PC-9 (cell line): ENCODE measurements at regions not wholly inside any gene's neighbourhood (a gene's known extent, or its start where the extent isn't known, plus 50 kb on each side); places are given as distances from the start of the nearest gene placed in this dataset.

ENCODE experiments used
- BruUV-seq: library from RNA; stranded (reverse); fragments of 400-500 nt; replicated peaks from 2 replicates; lab custom pipeline; 2021; lab: Mats Ljungman, UMichigan
- CTCF ChIA-PET: fragments of 300-600 bp; sonication (Branson Sonifier 250); formaldehyde crosslinking; loops from one replicate; lab custom pipeline; 2022; ENCODE audit warnings: antibody characterized with exemption; lab: Charles Lee
- POLR2A ChIA-PET: fragments of 300-600 bp; sonication (Branson Sonifier 250); formaldehyde crosslinking; loops from one replicate; lab custom pipeline; 2022; ENCODE audit warnings: antibody characterized with exemption; ENCODE audit not compliant: unreplicated experiment; lab: Charles Lee
- DNase-seq, 2 experiments: peaks; one replicate each; pipeline versions ENCODE4 v3.0.0 to v3.0.0-alpha.2; 2015 to 2022; ENCODE audit warnings: mixed read lengths in 1 of 2
- H2AFZ ChIP-seq: fragments of 200-600 bp; sonication (generic); 2 replicates; pipeline ENCODE4 v1.8.1; 2017; ENCODE audit warnings: antibody characterized with exemption
- H3F3A ChIP-seq: fragments of 200-600 bp; sonication (generic); 2 replicates; pipeline ENCODE4 v1.8.1; 2017; ENCODE audit warnings: antibody characterized with exemption, mild to moderate bottlenecking, low read depth; ENCODE audit not compliant: insufficient read depth
- H3K27ac ChIP-seq: fragments of 200-600 bp; sonication (generic); 2 replicates; pipeline ENCODE4 v1.6.1; 2016; ENCODE audit warnings: mixed run types
- H3K27me3 ChIP-seq: fragments of 200-600 bp; sonication (generic); 2 replicates; pipeline ENCODE4 v1.6.1; 2016; ENCODE audit warnings: low read depth, mixed run types; ENCODE audit not compliant: insufficient read depth
- H3K36me3 ChIP-seq: fragments of 200-600 bp; sonication (generic); 2 replicates; pipeline ENCODE4 v1.6.1; 2016; ENCODE audit warnings: low read depth, mixed run types
- H3K4me1 ChIP-seq: fragments of 200-600 bp; sonication (generic); replicated peaks from 2 replicates; pipeline ENCODE4 v1.6.1; 2016; ENCODE audit warnings: mixed run types; ENCODE audit not compliant: insufficient read depth
- H3K4me2 ChIP-seq: fragments of 200-600 bp; sonication (generic); 2 replicates; pipeline ENCODE4 v1.6.1; 2017; ENCODE audit warnings: mixed run types
- H3K4me3 ChIP-seq: fragments of 200-600 bp; sonication (generic); 2 replicates; pipeline ENCODE4 v1.6.1; 2016; ENCODE audit warnings: mixed run types
- H3K79me2 ChIP-seq: fragments of 200-600 bp; sonication (generic); 2 replicates; pipeline ENCODE4 v1.6.1; 2017; ENCODE audit warnings: low read depth, mixed run types
- H3K9me2 ChIP-seq: fragments of 200-600 bp; sonication (generic); 2 replicates; pipeline ENCODE4 v1.8.1; 2017; ENCODE audit warnings: mild to moderate bottlenecking; ENCODE audit not compliant: insufficient read depth
- H3K9me3 ChIP-seq: fragments of 200-600 bp; sonication (generic); 2 replicates; pipeline ENCODE4 v1.8.1; 2016; ENCODE audit warnings: low read depth; ENCODE audit not compliant: insufficient read depth
- H4K20me1 ChIP-seq: fragments of 200-600 bp; sonication (generic); 2 replicates; pipeline ENCODE4 v1.8.1; 2017; ENCODE audit not compliant: insufficient read depth
- EZH2 ChIP-seq: fragments of 200-600 bp; sonication (generic); IDR thresholded peaks from 2 replicates; pipeline ENCODE4 v1.8.0; 2017; ENCODE audit warnings: antibody characterized with exemption, low read depth
- intact Hi-C: fragments of 100-400 bp; cut with micrococcal nuclease; formaldehyde crosslinking; loops from one replicate; pipeline ENCODE4 v1.10.0; 2022; ENCODE audit not compliant: unreplicated experiment
- TF ChIP-seq, protein P1 (sequence below): fragments of 200-600 bp; sonication (generic); conservative IDR thresholded peaks from 2 replicates; pipeline ENCODE4 v1.6.1; 2017; ENCODE audit warnings: mixed run types, antibody characterized with exemption, mild to moderate bottlenecking, moderate library complexity

DNA sequence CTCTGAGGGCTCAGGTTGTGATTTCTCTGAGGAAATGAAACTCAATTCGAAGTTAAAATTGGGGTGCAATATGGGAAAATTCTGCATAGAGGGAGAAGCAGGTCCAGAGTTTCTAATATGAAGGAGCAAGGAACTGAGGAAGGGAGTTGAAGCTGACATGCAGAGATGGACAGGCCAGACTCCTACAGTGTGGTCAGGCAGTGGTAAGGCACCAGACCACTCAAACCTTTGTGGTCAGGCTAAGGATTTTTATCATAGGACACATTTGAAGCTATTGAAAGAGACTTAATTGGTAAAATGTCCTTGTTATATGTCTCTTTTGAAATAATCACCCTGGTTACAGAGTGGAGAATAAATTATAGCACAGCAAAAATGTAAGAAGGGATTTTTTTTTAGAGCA lies 1074.8 kb upstream of the CDH2 start:
- no peak overlapping the region for H3K4me2 ChIP-seq
- no peak overlapping the region for H3K4me3 ChIP-seq
- no peaks in the 10 kb centered on the region for H4K20me1 ChIP-seq
- ChIA-PET POLR2A (no interaction called here), CTCF (no interaction called here)
- no peaks in the 10 kb centered on the region for H3F3A ChIP-seq
- no peak overlapping the region for H3K27ac ChIP-seq
- no peak for DNase-seq
- H2AFZ ChIP-seq: no peak overlapping the region
- no peaks in the 10 kb centered on the region for H3K4me1 ChIP-seq
- no peaks in the 10 kb centered on the region for H3K9me3 ChIP-seq
- H3K27me3 ChIP-seq: no peaks in the 10 kb centered on the region
- intact Hi-C loops: no loop called here
- H3K79me2 ChIP-seq: no peaks in the 10 kb centered on the region
- BruUV-seq: no TSS peak
- no peak for TF ChIP-seq EZH2
- TF ChIP-seq, protein P1, sequence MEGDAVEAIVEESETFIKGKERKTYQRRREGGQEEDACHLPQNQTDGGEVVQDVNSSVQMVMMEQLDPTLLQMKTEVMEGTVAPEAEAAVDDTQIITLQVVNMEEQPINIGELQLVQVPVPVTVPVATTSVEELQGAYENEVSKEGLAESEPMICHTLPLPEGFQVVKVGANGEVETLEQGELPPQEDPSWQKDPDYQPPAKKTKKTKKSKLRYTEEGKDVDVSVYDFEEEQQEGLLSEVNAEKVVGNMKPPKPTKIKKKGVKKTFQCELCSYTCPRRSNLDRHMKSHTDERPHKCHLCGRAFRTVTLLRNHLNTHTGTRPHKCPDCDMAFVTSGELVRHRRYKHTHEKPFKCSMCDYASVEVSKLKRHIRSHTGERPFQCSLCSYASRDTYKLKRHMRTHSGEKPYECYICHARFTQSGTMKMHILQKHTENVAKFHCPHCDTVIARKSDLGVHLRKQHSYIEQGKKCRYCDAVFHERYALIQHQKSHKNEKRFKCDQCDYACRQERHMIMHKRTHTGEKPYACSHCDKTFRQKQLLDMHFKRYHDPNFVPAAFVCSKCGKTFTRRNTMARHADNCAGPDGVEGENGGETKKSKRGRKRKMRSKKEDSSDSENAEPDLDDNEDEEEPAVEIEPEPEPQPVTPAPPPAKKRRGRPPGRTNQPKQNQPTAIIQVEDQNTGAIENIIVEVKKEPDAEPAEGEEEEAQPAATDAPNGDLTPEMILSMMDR: no peak
- no peaks in the 10 kb centered on the region for H3K9me2 ChIP-seq
- H3K36me3 ChIP-seq: no peaks in the 10 kb centered on the region

DNA sequence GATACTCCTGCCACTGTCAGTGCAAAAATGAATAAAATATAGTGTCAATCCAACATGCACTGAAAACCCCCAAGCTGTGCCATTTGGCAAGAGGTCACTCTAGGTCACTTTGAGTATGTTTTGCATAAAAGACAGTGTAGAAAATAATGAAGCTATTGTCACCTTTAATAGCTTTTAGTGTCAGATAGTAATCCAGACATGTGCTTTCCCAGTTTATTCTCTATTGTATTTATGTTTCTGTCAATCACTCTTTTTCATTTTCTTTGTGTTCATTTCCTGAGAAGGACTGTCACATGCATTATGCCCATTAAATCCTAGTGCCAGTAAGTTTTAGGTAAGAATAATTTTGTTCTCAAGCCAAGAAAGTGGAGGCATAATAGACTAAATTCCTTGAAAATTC lies 1073.9 kb upstream of the CDH2 start:
- no peak for DNase-seq
- BruUV-seq: no TSS peak

DNA sequence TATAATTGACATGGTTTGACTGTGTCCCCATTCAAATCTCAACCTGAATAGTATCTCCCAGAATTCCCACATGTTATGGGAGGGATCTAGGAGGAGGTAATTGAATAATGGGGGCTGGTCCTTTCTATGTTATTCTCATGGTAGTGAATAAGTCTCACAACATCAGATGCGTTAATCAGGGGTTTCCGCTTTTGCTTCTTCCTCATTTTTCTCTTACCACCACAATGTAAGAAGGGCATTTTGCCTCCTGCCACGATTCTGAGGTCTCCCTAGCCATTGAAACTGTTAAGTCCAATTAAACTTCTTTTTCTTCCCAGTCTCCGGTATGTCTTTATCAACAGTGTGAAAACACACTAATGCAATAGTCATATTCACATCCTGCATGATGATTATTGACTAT lies 1073.3 kb upstream of the CDH2 start:
- no TSS peak for BruUV-seq
- Histone ChIP-seq H3K4me2 (no peak overlapping the region), H3K4me3 (no peak overlapping the region), H3K27me3 (no peaks in the 10 kb centered on the region), H3K9me2 (no peaks in the 10 kb centered on the region), H4K20me1 (no peaks in the 10 kb centered on the region), H3K4me1 (no peaks in the 10 kb centered on the region), H3K27ac (no peak overlapping the region), H3F3A (no peaks in the 10 kb centered on the region), H2AFZ (no peak overlapping the region), H3K9me3 (no peaks in the 10 kb centered on the region), H3K36me3 (no peaks in the 10 kb centered on the region), H3K79me2 (no peaks in the 10 kb centered on the region)
- ChIA-PET CTCF (no interaction called here), POLR2A (no interaction called here)
- DNase-seq: no peak
- no peak for TF ChIP-seq EZH2
- TF ChIP-seq, protein P1: no peak
- intact Hi-C loops: no loop called here

More for the DNA sequence above, 1073.9 kb upstream of the CDH2 start:
- H4K20me1 ChIP-seq: no peaks in the 10 kb centered on the region
- H3K4me1 ChIP-seq: no peaks in the 10 kb centered on the region
- H3K9me3 ChIP-seq: no peaks in the 10 kb centered on the region
- no peak overlapping the region for H3K4me2 ChIP-seq
- TF ChIP-seq, protein P1: no peak
- TF ChIP-seq EZH2: no peak
- H3K9me2 ChIP-seq: no peaks in the 10 kb centered on the region
- no peak overlapping the region for H2AFZ ChIP-seq
- POLR2A ChIA-PET: no interaction called here
- no peaks in the 10 kb centered on the region for H3K27me3 ChIP-seq
- H3K36me3 ChIP-seq: no peaks in the 10 kb centered on the region
- H3K79me2 ChIP-seq: no peaks in the 10 kb centered on the region
- no peaks in the 10 kb centered on the region for H3F3A ChIP-seq
- intact Hi-C loops: no loop called here
- H3K4me3 ChIP-seq: no peak overlapping the region
- H3K27ac ChIP-seq: no peak overlapping the region
- CTCF ChIA-PET: no interaction called here
